SK-MEL-5 (cell line): ENCODE measurements at regions not wholly inside any gene's neighbourhood (a gene's known extent, or its start where the extent isn't known, plus 50 kb on each side); places are given as distances from the start of the nearest gene placed in this dataset.

Experiments used
- DNase-seq: peaks from one replicate; pipeline ENCODE4 v3.0.0-alpha.2; 2016; ENCODE audit warnings: low read depth, low spot score
- in situ Hi-C: cut with HindIII; loops from 2 replicates; pipeline ENCODE4 v1.10.0; 2016; ENCODE audit warnings: low sequenced_read_pairs, high pct_unique_total_duplicates, low pct_unique_long_range_greater_than_20kb

DNA sequence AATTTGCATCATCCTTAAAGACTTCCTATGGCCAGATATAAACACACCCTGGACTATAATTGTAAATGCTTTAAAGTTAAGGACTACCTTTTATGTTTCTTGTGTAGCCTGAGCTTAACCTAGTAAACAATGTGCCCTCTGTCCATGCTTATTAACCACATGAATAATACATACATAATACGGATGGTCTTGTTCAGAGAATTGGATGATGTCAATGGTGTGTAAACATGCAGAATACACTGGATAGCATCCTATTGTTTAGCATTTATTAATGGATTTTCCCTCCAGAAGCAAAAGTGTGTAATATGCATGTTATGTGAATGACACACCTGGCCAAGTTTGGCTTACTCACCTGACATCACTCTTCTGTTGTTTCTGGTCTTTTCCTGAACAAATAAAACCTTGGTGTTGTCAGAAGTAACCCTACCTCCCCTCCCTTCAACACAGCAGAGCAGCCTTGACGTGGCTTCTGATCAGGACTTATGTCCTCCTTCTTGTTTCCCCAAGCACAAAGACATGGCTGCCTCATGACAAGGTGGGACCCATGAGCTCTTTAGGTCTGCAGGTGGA, 517.9 kb downstream of the MTRR start:
- no peak for DNase-seq
- in situ Hi-C loops, result no loop called here

DNA sequence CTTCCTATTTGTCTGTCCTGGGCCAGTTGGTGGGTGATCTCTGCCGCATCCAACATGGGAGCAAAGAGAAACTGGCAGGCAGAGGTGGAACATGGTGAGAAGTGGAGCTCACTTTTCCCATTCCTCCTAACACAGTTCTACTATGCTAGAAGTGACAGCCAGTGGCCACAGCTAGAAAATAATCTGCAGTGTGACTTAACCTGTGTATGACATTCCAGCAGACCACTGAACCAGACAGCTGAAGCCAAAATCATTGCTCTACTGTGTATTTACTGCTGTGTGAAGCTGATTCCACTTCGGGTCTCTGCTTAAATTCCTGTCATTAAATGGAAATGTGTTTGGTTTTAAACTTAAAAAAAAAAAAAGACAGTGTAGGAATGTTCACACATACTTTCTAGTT, 523.0 kb downstream of the MTRR start:
- in situ Hi-C loops, result no loop called here
- DNase-seq, result no peak

DNA sequence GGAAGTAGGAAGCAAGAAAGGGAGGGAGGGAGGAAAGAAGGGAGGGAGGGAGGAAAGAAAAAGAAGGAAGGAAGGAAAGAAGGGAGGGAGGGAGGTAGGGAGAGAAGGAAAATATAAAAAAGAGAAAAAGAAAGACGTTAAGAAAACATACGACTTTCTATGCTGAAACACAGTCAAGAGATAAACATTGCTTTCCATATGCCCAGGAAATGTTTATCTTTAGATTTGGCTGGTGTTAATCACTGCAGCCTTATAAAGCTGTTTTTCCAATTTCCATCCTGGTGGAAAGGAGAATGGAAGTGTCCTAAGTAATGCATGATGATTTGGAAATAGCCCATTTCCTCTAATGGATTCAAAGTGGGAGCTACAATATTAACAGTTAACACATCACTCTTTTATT, 524.3 kb downstream of the MTRR start:
- in situ Hi-C loops, result no loop called here
- no peak for DNase-seq

- in situ Hi-C loops, result no loop called here
- peak; percentile 54 for DNase-seq
These were observed 526.0 kb downstream of the MTRR start for GRCh38 chr5:8394965-8395364.

DNA sequence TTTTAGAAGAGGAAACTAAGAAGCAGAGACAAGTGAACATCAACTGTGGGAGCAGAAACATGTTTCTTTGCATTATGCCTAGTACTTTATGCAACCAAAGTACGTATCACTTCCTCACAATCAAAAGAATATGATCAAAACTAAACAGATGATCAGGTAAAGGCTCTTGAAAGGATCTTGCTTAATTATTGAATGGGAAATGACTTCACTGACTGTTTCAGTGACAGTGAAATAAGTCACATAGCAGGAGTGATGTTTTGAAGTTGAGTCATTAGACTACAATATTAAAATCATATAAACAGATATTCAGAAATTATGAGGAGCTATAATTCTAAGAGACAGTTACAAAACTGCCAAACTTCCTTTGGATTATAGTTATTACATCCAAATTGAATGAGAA, 527.3 kb downstream of the MTRR start:
- in situ Hi-C loops, result no loop called here
- DNase-seq, result no peak

DNA sequence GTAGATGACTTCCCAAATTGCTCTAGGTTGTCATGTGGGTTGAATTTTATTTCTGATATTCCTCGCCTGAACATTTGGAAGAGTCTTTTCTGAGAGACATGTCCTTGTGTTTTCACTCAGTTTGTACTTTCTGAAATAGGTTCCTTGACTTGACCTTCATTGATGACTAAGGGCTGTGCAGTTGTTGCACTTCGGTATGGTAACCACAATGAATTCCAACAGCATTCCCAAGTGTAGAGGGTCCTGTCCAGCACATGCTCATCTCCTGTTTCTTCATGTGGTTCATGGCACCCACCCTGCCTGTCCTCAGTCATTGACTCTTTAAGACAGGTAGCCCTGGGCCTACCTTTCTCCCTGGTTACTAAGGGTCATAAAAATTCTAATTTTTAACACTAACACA, 527.8 kb downstream of the MTRR start:
- in situ Hi-C loops, result no loop called here
- no peak for DNase-seq

- in situ Hi-C loops, result no loop called here
- DNase-seq, result no peak
These were observed 530.5 kb downstream of the MTRR start for GRCh38 chr5:8399471-8399870.

DNA sequence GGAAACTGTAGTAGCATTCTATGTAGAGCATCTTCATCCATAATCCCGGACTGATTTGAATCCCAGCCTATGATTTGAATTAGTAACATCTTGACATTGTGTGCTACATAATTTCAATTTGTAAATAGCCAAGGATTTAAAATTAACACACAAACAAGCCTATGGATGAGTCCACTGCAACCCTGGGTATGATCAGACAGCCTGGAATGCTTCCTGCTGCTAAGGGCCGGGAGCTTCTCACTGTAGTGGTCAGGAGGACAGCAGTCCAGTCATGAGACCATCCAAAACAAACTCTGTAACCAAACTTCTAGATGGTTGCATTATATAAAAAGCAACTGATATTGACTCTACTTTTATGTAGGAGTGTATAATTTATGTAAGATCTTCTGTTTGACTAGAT, 539.3 kb downstream of the MTRR start:
- in situ Hi-C loops, result no loop called here

DNA sequence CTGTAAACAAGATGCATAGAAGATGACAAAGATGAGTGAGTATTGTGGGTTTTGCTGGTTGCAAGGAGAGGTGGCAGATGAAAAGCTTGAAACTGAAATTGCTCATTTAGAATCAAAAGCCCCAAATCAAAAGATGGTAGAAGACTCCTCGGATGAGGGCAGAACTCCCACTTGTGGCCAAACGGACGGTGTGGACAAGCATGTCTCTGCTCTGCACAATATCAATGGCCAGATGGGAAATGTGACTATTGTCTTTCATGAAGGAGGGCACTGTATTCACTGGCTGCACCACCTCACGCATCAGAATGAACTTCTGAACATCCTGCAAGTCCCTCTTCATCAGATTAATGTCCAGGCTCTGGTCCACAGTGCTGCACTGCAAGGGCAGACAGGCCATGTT, 541.7 kb downstream of the MTRR start:
- in situ Hi-C loops, result no loop called here
- peak; percentile 14 for DNase-seq

More for the DNA sequence above, 539.3 kb downstream of the MTRR start:
- no peak for DNase-seq

DNA sequence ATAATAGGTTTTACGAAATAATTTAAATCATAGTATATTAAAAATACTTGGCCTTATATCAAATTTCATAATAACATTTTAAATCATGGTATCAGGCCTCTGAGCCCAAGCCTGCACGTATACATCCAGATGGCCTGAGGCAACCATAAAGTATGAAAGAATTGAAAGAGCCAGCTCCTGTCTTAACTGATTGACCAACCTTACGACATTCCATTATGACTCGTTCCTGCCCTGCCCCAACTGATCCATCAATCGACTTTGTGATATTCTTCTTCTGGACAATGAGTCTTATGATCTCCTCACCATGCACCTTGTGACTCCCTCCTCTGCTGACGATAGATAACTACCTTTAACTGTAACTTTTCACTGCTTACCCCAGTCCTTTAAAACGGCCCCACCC, 545.0 kb downstream of the MTRR start:
- in situ Hi-C loops, result no loop called here

DNA sequence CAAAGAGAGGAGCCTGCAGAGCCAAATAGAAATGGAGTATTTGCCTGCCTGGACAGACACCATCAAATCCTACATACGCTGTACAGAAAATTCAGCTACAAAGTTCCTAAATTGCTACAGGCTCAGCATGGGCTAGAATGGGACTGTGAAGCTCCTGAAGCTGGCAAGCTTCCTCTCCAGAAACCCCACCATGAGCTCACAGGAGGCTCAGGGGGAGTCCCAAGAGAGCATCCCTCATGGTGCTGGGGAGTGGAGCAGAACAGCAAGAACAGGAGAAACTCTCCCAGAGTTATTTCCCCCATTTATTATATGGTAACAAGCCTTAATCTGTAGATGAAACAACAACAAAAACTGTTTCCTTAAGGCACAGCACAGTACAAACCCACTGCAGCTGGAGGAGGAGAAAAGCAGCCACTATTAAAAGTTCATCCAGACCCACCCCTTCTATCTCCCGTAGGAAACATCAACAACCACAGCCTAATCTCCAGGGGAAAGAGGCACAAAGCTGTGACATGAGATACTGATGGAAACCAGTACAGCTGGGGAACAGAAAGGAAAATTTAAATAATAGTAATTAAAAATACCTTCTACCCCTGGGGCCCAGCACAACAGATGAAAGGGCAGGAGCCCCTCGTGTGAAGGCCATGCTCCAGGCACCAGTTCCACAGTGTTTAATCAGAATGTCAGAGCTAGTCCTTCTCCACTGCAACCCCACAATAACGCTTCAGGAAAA, 548.5 kb downstream of the MTRR start:
- in situ Hi-C loops, result no loop called here

More for the DNA sequence above, 545.0 kb downstream of the MTRR start:
- peak; percentile 6 for DNase-seq

DNA sequence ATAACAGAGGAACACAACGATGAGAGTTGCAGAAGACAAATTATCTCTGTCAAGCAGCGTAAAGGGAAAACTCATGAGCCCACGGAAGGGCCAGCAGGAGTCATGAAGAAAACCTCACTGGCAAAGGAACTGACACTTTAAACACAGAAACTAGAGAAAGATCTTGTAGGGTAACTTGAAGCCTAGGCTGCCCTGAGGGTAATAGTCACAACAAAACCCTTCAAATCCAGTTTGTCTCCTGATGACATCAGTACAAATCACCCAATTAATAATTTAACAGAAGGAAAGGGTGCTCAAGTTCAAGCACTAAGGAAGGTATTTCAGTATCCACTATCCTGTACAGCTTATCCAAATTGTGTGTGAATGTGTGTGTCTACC, 549.1 kb downstream of the MTRR start:
- DNase-seq, result no peak
- in situ Hi-C loops, result no loop called here

More for the DNA sequence above, 548.5 kb downstream of the MTRR start:
- no peak for DNase-seq

DNA sequence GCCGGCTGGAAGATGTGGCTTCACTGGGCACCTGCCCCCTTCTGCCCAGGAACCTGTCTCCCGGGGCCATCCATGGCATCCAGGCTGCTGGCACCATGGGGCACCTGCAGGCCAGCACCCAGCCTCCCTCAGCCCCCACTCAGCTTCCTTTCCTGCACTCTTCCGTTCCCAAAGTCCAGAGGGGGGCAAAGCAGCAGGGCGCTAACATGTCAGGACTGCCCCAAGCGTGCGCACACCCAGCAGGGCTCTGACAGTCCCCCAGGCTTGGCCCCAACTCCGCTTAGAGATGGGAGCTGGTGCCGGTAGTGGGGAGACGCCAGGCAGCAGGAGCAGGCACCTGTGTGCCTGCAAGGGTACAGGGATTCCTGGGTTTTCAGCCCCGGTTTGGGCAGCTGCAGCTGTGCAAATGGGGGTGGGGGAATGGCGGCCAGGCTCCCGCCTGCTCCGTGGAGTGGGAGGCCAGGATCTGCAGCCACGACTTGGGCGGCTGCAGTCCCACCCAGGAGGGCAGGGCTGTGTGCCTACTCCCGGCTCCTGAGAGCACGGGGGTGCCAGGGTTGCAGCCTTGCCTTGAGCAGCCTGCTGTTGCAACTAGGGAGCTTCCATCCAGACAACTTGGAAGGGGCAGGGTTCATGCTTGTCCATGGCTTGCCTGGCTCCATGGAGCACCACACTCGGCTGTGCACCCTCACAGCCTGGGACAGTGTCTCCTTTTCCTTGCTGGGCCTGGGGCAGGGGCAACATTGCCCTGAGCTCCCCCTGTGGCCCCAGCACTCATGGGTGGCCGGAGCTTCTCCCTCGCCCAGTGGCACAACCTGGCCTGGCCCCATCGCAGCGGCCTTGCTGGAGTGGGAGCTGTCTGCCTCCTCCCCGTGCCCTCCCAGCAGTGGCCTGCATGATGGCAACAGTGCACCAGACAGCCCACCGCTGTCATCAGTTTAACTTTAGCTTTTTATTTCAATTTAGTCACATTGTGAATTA, 561.1 kb downstream of the MTRR start:
- in situ Hi-C loops, result no loop called here
- DNase-seq, result no peak

DNA sequence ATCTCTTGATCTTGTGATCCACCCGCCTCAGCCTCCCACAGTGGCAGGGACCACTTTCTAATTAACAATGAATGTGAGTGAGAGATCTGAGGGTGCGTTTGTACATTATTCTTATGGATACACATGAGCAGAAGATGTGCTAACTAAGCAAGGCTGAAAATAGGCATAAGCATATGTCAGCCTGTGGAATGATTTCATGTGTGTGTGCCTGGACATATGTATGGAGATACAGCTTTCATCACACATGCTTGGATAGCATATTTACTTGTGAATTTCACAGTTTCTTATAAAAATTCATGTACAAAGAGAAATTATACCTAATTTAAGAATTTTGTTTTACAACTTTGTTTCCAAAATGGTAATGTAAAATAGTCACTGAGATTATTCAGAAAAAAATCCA, 565.6 kb downstream of the MTRR start:
- in situ Hi-C loops, result no loop called here
- DNase-seq, result no peak

DNA sequence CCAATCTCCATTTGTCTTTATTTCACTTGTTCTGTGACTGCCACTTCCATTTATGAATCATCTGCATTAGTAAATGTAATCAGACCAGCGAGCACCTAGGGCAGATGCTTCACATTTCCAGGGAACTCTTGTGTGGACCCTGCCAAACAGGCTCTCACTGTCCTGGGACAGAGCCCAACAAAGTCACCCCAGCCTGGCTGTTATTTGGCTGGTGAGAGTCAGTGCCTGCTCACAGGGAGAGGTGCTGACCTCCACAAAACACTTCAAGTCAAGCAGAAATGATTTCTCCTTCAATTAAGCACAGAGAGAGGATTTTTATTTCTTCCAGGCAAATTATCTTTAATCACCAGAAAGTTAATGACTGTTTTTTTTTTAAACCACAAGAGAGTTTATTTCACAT, 568.0 kb downstream of the MTRR start:
- in situ Hi-C loops, result no loop called here
- no peak for DNase-seq

DNA sequence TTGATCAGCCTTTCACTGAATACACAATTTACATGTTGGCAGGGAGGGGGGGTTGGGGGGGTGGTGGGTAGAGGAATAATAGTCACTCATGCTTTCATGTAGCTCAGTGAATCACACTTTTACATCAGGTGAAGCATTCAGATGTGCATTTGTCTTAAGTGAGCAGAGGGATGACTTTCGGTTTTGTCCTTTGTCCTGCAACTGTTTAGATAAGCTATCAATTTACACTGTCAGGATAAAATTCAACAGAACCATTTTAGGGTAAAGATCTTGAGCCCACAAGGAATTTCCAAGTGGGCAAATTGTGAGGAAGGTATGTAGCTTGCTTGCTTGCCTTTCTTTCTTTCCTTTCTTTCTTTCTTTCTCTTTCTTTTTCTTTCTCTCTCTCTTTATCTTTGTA, 576.2 kb downstream of the MTRR start:
- no peak for DNase-seq
- in situ Hi-C loops, result no loop called here

- DNase-seq, result no peak
- in situ Hi-C loops, result no loop called here
These were observed 577.2 kb downstream of the MTRR start for GRCh38 chr5:8446179-8446578.

GRCh38 chr5:8456846-8457186, 587.9 kb downstream of the MTRR start:
- in situ Hi-C loops, result no loop called here
- no peak for DNase-seq
